GM18511 (cell line): ENCODE measurements at regions not wholly inside any gene's neighbourhood (a gene's known extent, or its start where the extent isn't known, plus 50 kb on each side); places are given as distances from the start of the nearest gene placed in this dataset.
A peak's percentile ranks its signal among the peaks of the same experiment; 100 is the strongest.

Experiments used
- ATAC-seq: cut with Tn5 transposase; IDR thresholded peaks from one replicate; pipeline ENCODE4 v1.9.1; 2021; ENCODE audit warnings: mild to moderate bottlenecking, moderate library complexity; ENCODE audit not compliant: unreplicated experiment

DNA sequence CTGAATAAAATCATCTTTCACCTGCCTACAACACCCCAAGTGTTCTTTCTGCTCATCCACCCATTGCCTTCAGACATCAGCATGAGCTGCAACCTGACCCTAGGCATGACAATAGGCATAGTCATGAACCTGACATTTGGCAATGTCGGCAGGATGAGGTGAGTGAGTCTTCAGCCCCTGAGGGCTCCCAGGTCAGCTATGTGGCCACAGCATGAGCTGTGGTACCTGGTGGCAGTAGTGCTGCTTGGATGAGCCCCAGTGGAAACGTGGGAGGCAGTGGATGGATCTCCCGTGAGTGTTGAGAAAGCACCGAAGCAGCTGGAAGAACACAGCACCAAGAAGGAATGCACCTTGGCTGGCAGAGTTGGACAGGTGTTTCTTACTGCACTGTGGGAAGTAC, 334.8 kb upstream of the FAR2 start:
- ATAC-seq: no peak

DNA sequence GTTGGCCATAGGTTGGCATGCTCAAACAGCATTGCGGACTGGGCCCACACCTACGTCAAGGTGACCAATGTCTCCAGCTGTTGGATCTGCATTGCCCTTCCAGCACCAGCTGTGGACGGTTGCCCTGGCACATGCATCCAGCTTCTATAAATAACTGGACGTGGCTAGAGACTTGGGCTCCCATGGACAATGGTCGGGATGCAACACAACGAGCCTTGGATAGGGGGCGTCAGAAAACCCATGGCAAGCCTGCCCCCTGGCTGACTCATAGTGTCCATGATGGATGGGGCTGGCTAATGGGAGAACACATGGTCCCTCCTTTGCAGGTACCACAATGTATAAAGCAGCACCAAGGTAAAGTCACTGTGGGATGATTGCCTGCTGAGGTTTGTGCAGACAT, 331.6 kb upstream of the FAR2 start:
- no peak for ATAC-seq

- no peak for ATAC-seq
These were observed 324.8 kb upstream of the FAR2 start for GRCh38 chr12:28824193-28824846.

DNA sequence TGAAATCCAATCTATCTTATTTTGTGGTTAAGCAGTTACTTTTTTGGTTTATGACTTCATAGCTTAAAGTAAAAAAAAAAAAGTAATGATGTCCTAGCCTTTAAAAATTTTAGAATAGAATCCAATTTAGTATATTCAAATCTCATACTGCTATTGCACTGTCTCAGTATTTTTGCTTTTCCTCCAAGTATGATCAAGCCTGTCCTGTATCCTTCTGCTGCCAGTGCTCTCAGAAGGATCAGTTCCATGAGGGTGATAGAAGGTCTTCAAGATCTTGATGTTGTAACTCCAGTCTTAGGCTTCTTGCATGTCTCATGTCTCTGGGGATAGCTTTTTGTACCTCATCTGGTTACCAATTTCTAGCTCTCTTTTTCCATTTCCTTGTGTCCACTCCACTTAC, 324.2 kb upstream of the FAR2 start:
- no peak for ATAC-seq

DNA sequence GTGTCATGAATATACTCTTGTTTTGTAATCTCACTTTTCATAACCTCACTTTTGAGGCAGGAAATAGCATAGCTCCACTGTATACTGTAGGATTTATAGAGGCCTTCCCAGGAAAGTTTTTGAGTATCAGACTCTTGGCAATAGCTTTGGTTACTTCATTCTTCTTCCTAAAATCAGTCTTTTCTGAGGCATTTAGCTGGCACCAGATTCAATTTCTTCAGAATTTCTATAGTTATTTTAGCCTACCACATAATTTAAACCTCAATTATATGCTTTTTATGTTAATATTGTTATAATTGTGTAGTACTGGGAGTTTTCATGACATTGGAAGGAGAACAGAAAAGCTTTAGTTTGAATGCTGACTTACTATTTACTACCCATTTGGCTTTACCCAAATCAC, 322.3 kb upstream of the FAR2 start:
- ATAC-seq: no peak

DNA sequence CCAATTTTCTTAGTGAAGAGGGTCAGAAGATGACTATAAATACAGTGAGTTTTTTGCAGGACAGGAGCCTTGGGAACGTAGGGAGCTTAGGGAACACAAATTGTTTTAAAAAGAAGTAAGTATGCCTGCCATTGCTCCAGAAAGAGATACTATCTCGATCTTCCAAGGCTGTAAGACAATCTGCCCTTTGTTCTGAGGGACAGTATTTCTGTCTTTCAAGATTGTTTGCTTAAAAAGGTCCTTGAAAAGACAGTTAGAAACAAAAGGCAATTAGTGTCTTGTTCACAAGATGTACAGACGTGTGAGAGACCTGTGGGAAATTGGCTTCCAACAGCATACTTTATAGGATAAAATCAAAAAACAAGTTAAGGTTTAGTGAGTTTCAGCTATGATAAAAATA, 321.2 kb upstream of the FAR2 start:
- no peak for ATAC-seq

DNA sequence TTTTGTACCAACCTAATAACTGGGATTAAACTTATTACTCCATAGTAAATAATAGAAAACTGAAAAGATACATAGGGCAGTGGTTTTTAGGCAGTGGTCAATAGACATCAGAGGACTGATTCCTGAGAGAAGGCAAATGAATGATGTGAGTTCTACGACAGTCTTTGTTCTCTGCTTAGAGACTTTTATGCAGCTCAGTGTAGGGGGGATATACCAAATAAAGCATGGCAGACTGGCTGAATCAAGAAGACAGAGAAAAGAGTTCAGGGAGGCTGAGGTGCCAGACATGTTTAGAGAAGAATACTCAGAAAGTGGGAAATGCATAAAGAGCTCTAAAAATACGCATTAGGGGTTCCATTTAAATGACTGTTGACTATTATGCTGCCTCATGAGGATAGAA, 320.8 kb upstream of the FAR2 start:
- no peak for ATAC-seq

GRCh38 chr12:28830491-28830890, 318.6 kb upstream of the FAR2 start:
- no peak for ATAC-seq

DNA sequence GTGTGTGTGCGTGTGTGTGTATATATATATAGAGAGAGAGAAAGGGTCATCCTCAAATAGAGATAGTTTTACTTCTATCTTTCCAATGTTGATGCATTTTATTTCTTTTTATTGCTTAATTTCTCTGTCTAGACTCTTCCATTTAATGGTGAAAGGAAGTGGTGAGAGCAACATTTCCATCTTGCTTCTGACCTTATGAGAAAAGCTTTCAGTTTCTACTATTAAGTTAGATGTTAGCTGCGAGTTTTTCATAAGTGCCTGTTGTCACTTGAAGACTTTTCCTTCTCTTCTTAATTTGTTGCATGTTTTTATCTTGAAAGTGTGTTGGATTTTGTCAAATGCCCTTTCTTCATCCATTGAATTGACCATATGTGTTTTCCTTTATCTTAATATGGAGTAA, 304.4 kb upstream of the FAR2 start:
- ATAC-seq: no peak

DNA sequence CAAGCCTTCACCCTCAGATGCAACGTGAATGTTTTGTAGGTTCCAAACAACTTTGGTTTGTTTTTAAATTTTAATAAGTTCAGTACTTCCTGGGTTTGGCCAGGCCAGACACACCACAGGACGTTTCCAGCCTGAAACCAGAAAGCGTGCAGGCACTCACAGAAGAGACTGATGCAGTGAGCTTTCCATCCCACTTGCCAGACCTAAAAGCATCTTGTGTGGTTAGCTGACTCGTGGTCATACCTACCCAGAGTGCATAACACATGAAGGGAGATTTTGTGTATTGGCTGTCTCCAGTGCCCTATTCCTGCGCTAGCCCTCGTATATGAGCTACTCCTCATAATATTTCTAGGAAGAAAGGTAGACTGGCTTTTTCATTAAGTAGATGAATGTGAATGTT, 297.3 kb upstream of the FAR2 start:
- ATAC-seq: no peak

- no peak for ATAC-seq
These were observed 293.2 kb upstream of the FAR2 start for GRCh38 chr12:28855761-28856310.

- ATAC-seq: no peak
These were observed 291.7 kb upstream of the FAR2 start for GRCh38 chr12:28857369-28857768.

DNA sequence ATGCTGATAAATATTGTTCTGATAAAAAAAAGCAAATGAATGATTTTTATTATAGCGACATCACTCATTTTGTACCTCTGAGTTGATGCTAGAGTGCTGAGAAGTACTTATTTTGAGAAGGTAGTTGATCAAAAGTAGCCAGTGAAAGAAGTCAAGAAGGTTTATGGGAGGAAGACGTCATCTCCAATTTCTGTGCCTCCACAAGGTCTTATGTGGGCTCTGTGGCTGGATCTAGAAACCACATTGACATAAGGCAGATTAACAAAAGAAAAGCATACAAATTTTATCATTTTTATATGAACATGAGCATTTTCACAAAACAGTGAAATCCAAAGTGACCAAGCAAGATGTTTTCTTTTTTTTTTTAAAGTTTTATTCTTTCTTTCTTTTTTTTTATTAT, 289.5 kb upstream of the FAR2 start:
- ATAC-seq: no peak

DNA sequence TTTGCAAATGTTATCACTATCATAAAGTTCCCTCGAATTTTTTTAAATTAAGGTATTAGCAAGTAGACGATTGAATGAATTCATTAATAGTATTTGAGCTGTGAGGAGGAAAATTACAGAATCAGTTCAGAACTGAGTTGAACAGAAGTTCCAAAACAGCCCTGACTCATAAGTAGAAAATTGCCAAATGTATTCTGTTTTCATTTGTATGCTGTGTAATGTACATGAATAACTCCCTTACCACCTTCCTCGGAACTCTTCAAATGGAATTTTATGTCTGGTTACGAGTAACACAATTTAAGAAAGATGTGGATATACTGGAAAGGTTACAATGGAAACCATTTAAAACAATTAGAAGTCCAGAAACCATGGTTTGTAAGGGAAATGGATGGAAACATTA, 283.3 kb upstream of the FAR2 start:
- ATAC-seq: no peak

DNA sequence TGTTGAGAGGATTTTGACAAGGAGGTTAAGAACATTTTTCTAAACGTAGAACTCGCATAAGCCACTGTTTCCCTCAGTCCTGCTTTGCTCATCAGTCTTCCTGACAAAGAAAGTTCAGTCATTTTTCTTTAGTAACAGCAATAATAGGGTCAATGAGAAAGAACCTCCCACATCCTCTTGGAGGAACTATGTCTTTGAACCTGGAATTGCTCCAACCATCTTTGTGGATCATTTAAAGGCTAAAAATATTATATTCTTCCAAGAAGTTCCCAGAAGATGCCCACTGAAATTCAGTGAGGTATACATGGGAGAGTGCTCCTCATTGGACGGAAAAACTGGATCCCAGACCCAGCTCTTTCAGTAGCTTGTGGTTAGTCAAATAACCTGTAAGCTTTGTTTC, 282.8 kb upstream of the FAR2 start:
- ATAC-seq: no peak

DNA sequence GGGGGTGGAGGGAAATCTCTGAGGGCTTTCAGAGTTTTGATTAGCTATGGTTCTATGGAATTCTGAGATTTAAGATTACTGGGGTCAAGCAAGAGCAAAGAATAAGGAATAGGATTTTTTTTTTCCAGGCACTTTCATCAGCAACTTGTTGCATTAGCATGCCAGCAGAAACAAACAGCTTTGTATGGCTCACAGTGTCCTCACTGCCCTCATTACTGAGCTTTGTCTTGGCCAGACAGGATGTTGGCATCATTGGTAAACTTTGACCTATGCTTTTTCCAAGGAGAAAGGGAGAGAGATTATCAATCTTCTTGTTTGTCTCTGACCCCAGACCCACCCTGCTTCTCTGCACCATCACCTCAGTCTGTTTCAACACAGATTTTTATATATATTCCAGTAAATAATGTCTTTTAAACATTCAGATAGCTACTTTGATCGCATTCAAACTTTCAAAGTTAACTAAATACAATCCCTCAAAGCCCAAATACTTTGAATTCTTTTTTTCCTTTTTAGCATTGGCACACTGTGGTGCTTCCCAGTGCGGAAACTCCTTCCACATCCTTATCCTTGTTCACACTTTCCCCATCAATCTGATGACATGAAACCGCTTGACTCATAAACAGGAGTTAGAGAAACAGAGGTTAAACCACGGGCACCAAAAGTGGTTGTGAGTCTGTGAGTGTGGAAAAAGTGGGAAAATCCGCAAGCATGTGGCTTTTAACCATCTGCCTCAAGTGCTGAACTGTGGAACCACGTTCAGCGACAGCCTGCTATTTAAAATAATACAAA, 282.2 kb upstream of the FAR2 start:
- ATAC-seq: no peak

GRCh38 chr12:28868414-28868813, 280.7 kb upstream of the FAR2 start:
- ATAC-seq: no peak

DNA sequence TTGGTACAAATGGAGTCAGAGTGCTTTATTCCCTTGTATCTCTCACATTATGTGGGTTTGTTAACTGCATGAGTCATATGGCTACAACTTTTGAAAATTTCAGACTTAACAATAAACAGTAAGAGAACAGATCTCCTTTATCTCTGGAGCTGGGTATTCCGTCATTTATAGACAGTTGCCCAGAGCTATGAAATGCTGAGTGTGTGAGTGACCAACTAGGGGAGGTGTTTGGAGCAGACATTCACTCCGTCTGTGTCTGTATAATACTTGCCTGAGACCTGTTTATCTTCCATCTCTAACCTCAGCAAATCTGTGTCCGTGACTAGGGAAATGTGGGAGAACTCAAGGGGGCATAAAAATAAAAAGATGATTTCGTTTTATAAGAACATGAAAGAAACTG, 279.9 kb upstream of the FAR2 start:
- ATAC-seq: no peak

GRCh38 chr12:28870839-28871440, 278.1 kb upstream of the FAR2 start:
- ATAC-seq: no peak

GRCh38 chr12:28872654-28873268, 276.3 kb upstream of the FAR2 start:
- ATAC-seq: peak; percentile 69

DNA sequence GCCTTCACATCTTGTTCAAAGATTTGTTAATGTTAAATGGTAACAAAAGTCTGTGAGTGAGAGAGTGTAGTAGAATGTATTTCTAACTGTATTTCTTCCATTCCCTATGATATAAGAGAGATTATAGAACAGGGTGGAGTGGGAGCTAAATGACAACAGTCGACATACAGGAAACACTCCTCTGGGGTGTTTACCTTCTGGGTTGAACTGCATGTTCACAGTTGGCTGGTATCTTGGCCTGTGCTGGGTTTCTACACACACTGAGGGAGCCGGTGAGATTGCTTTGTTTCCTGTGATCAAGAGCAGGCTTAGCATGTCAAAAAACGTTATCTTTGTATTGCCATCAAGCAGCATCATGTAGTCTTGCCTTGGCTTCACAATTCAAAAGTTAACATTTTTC, 274.3 kb upstream of the FAR2 start:
- ATAC-seq: no peak
